Adrenal gland (tissue), 9 donors: ENCODE measurements at regions not wholly inside any gene's neighbourhood (a gene's known extent, or its start where the extent isn't known, plus 50 kb on each side); places are given as distances from the start of the nearest gene placed in this dataset.

ENCODE experiments used
- DNase-seq, 7 donors: peaks; one replicate each; pipeline ENCODE4 v3.0.0-alpha.2; 2019 to 2020
- H3K27ac ChIP-seq, 5 donors: fragments of 200-600 bp; sonication (generic) in 4 of 5; 1 replicate in 3 of 5; 2 replicates in 2 of 5; pipeline versions ENCODE4 v1.5.1 to v1.8.0; 2016 to 2020; ENCODE audit warnings: mild to moderate bottlenecking in 1 of 5
- H3K27me3 ChIP-seq: fragments of 200-600 bp; 2 replicates; pipeline ENCODE4 v1.8.0; 2021
- H3K36me3 ChIP-seq, 2 donors: fragments of 200-600 bp; replicated peaks in 1 of 2; 1 replicate in 1 of 2; 2 replicates in 1 of 2; pipeline versions ENCODE4 v1.5.1 to v1.8.0; 2018 to 2022
- H3K4me1 ChIP-seq, 2 donors: fragments of 200-600 bp; replicated peaks in 1 of 2; 1 replicate in 1 of 2; 2 replicates in 1 of 2; pipeline versions ENCODE4 v1.5.1 to v1.8.0; 2018 to 2021
- H3K4me3 ChIP-seq, 4 donors: fragments of 200-600 bp; sonication (generic) in 3 of 4; one replicate each; pipeline ENCODE4 v1.5.1; 2016 to 2018
- H3K9me3 ChIP-seq, 3 donors: fragments of 200-600 bp; sonication (generic) in 1 of 3; replicated peaks in 1 of 3; 1 replicate in 2 of 3; 2 replicates in 1 of 3; pipeline versions ENCODE4 v1.5.1 to v1.8.0; 2016 to 2021
- CTCF ChIP-seq, 6 experiments: fragments of 450-650 bp in 4 of 6; fragments of 200-600 bp in 2 of 6; sonication (generic) in 1 of 6; IDR thresholded peaks; 1 replicate in 5 of 6; 2 replicates in 1 of 6; pipeline versions ENCODE4 v1.5.1 to v1.8.0; 2016 to 2021; ENCODE audit warnings: antibody characterized with exemption in 6 of 6, mild to moderate bottlenecking in 2 of 6, moderate library complexity in 1 of 6
- POLR2A ChIP-seq, 2 donors: fragments of 450-650 bp; IDR thresholded peaks; one replicate each; pipeline ENCODE4 v1.6.1; 2017; ENCODE audit warnings: antibody characterized with exemption in 2 of 2, mild to moderate bottlenecking in 2 of 2, moderate library complexity in 1 of 2
- WGBS, 4 donors: extraction: QIAGEN DNeasy Blood & Tissue Kit in 2 of 4; methylation state at CpG; one replicate each; pipeline versions ENCODE4 v1.1.5 to v1.1.7; 2013 to 2017; 5-methylcytosine and 5-hydroxymethylcytosine counted together
- intact Hi-C, 2 donors: fragments of 100-400 bp; cut with DNase I; formaldehyde crosslinking; loops; one replicate each; pipeline versions ENCODE4 v1.14.1 to v1.15.0; 2022 to 2023
- donor health status: healthy with polysubstance abuse.
- donor health status: Bipolar disorder and iron deficiency.
- donor health status: DM: yes; HTN: yes; CAD: no.
- donor health status: DM: no; HTN: no; CAD: no.
- donor health status: DM: no; HTN: no; CAD: no.

- WGBS, 4 donors, result 81 to 96% (median 90%) methylated on average over 3 of the region's 3 CpGs
- TF ChIP-seq CTCF (IDR thresholded peaks at IDR 0.05), result no peak
- TF ChIP-seq POLR2A (IDR thresholded peaks at IDR 0.05), result no peak
- no peaks in the 10 kb centered on the region for H3K27me3 ChIP-seq
- no peaks in the 10 kb centered on the region for H3K36me3 ChIP-seq
- no peaks in the 10 kb centered on the region for H3K4me1 ChIP-seq
- intact Hi-C loops, result no loop called here
- no peak overlapping the region for H3K27ac ChIP-seq
- no peak for DNase-seq
- no peaks in the 10 kb centered on the region for H3K9me3 ChIP-seq
- H3K4me3 ChIP-seq, result no peak overlapping the region
These were observed 517.1 kb downstream of the ZNF608 start for GRCh38 chr5:124229352-124229751.

GRCh38 chr5:124227914-124228313 lies 518.5 kb downstream of the ZNF608 start:
- no peak for DNase-seq
- no peak for TF ChIP-seq CTCF (IDR thresholded peaks at IDR 0.05)
- no peak for TF ChIP-seq POLR2A (IDR thresholded peaks at IDR 0.05)
- H3K4me3 ChIP-seq, result no peak overlapping the region
- intact Hi-C loops, result no loop called here
- H3K27me3 ChIP-seq, result no peaks in the 10 kb centered on the region
- H3K36me3 ChIP-seq, result no peaks in the 10 kb centered on the region
- no peak overlapping the region for H3K27ac ChIP-seq
- H3K4me1 ChIP-seq, result no peaks in the 10 kb centered on the region
- no peaks in the 10 kb centered on the region for H3K9me3 ChIP-seq

GRCh38 chr5:124220418-124220817 lies 526.0 kb downstream of the ZNF608 start:
- Histone ChIP-seq H3K36me3 (no peaks in the 10 kb centered on the region), H3K27ac (no peak overlapping the region), H3K4me3 (no peak overlapping the region), H3K9me3 (no peaks in the 10 kb centered on the region), H3K4me1 (no peaks in the 10 kb centered on the region), H3K27me3 (no peaks in the 10 kb centered on the region)
- 66 to 88% (median 69%) methylated on average over 2 of the region's 2 CpGs for WGBS, 4 donors
- no peak for DNase-seq
- intact Hi-C loops, result no loop called here
- TF ChIP-seq CTCF (IDR thresholded peaks at IDR 0.05) (no peak), POLR2A (IDR thresholded peaks at IDR 0.05) (no peak)

GRCh38 chr5:124212934-124213333 lies 533.5 kb downstream of the ZNF608 start:
- no peak for DNase-seq
- 82 to 91% (median 86%) methylated on average over 9 of the region's 9 CpGs for WGBS, 4 donors
- no peak for TF ChIP-seq CTCF (IDR thresholded peaks at IDR 0.05)
- TF ChIP-seq POLR2A (IDR thresholded peaks at IDR 0.05), result no peak

More at GRCh38 chr5:124212934-124213333, 533.5 kb downstream of the ZNF608 start:
- Histone ChIP-seq H3K36me3 (no peaks in the 10 kb centered on the region), H3K27ac (no peak overlapping the region), H3K9me3 (no peaks in the 10 kb centered on the region), H3K4me3 (no peak overlapping the region), H3K27me3 (no peaks in the 10 kb centered on the region), H3K4me1 (no peaks in the 10 kb centered on the region)
- intact Hi-C loops, result no loop called here
